Urinary bladder (tissue), 3 donors: ENCODE measurements at regions not wholly inside any gene's neighbourhood (a gene's known extent, or its start where the extent isn't known, plus 50 kb on each side); places are given as distances from the start of the nearest gene placed in this dataset.
"Not testable (repeated sequence)": the region's sequence is repeated elsewhere in the genome, so short reads cannot be mapped to it uniquely, and the experiment has no call there.

ENCODE experiments used
- DNase-seq: peaks from one replicate; pipeline ENCODE4 v3.0.0-alpha.2; 2015; ENCODE audit errors: extremely low spot score
- H3K27ac ChIP-seq: one replicate; pipeline ENCODE4 v1.5.1; 2013; ENCODE audit warnings: low read depth, mild to moderate bottlenecking, moderate library complexity
- H3K36me3 ChIP-seq: one replicate; pipeline ENCODE4 v1.6.1; 2013; ENCODE audit warnings: mild to moderate bottlenecking, moderate library complexity; ENCODE audit not compliant: insufficient read depth
- H3K4me1 ChIP-seq: one replicate; pipeline ENCODE4 v1.6.1; 2013; ENCODE audit warnings: mild to moderate bottlenecking, moderate library complexity; ENCODE audit not compliant: insufficient read depth
- H3K4me3 ChIP-seq: one replicate; pipeline ENCODE4 v1.5.1; 2013; ENCODE audit warnings: low read depth, low read length
- WGBS: extraction: QIAGEN DNeasy Blood & Tissue Kit; methylation state at CpG from one replicate; pipeline ENCODE4 v1.1.7; 2013; 5-methylcytosine and 5-hydroxymethylcytosine counted together
- donor health status: healthy with polysubstance abuse.
- donor health status: healthy.

DNA sequence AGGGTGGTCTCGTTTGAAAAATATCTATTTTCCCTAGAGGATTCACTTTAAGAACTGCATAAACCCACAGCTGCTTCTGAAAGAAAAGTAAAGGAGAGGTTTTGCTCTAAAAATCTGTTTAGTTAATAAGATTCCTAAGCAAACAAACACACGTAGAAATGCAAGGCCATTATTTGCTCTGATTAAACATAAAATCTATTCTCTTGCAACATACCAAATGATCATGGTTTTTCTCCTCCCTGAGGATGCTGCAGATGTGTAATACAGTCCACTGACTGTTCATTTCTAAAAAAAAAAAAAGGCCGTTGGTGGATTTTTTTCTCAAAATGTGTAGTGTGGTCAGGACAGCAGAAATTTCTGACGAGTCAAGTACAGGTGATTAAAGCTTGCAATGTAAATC, 98.6 kb downstream of the BUB3 start:
- no peaks in the 10 kb centered on the region for H3K4me1 ChIP-seq

DNA sequence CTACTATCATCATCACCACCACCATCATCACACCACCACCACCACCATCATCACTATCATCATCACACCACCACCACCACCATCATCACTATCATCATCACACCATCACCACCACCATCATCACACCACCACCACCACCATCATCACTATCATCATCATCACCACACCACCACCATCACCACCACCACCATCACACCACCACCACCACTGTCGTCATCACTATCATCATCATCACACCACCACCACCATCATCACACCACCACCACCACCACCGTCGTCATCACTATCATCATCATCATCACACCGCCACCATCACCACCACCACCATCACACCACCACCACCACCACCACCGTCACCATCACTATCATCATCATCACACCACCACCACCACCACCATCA, 100.1 kb downstream of the BUB3 start:
- H3K36me3 ChIP-seq, H3K4me1 ChIP-seq, H3K4me3 ChIP-seq, H3K27ac ChIP-seq, DNase-seq: not testable (repeated sequence)
- WGBS, result 91% methylated on average over 5 of the region's 5 CpGs

More for the DNA sequence above, 98.6 kb downstream of the BUB3 start:
- Histone ChIP-seq H3K36me3 (no peaks in the 10 kb centered on the region), H3K27ac (no peak overlapping the region), H3K4me3 (no peak overlapping the region)
- 65% methylated on average over 4 of the region's 4 CpGs for WGBS
- DNase-seq, result no peak

GRCh38 chr10:123257904-123258456, 103.8 kb downstream of the BUB3 start:
- WGBS, result 90% methylated on average over 13 of the region's 13 CpGs
- DNase-seq, result no peak
- Histone ChIP-seq H3K27ac (no peak overlapping the region), H3K36me3 (no peaks in the 10 kb centered on the region), H3K4me3 (no peak overlapping the region), H3K4me1 (no peaks in the 10 kb centered on the region)

DNA sequence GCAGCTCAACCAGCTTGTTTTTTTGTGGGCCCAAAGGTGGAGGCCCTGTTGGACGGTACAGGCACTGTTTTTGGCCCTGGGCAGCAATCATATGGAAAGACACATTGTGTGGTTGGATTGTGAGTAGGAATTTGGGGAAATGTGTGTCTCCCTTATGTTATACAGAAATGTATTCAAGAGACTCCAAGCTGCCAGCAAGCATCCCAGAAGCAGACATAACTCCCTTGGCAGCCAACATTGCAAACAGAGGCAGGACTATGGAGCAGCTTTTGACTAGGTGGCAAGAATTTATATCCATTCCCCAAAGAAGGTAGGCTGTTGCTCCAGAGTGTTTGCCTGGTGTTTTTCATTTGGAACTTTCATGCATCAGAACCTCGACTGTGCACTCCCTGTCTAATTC, 104.9 kb downstream of the BUB3 start:
- H3K27ac ChIP-seq, result no peak overlapping the region
- 71% methylated on average over 2 of the region's 2 CpGs for WGBS
- no peaks in the 10 kb centered on the region for H3K4me1 ChIP-seq
- DNase-seq, result no peak
- no peak overlapping the region for H3K4me3 ChIP-seq
- no peaks in the 10 kb centered on the region for H3K36me3 ChIP-seq

GRCh38 chr10:123259791-123260190, 105.6 kb downstream of the BUB3 start:
- H3K4me1 ChIP-seq, result no peaks in the 10 kb centered on the region
- H3K4me3 ChIP-seq, result no peak overlapping the region
- 29% methylated on average over 11 of the region's 11 CpGs for WGBS
- no peak for DNase-seq
- H3K27ac ChIP-seq, result no peak overlapping the region
- H3K36me3 ChIP-seq, result no peaks in the 10 kb centered on the region

DNA sequence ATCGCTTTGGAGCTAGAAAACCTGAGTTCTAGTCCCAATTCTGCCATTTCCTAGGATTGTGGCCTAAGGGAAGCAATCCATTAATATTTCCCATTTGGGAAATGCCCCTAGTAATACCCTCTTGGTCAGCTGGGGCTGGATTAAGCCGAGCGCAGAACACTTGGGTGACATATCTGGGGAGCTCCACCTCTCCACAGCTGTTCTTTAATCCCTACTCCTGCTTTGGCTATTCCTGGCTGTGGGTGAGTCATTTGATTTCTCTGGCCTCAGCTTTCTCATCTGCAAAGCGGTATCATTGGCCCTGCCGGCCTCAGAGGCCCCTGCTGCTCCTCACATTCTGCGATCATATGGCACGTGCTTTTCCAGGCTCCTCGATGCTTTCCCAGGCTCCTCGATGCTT, 108.3 kb downstream of the BUB3 start:
- 90% methylated on average over 9 of the region's 9 CpGs for WGBS
- Histone ChIP-seq H3K27ac (no peak overlapping the region), H3K4me1 (no peaks in the 10 kb centered on the region), H3K4me3 (no peak overlapping the region), H3K36me3 (no peaks in the 10 kb centered on the region)
- DNase-seq, result no peak

GRCh38 chr10:123266971-123267370, 112.8 kb downstream of the BUB3 start:
- DNase-seq, result no peak
- Histone ChIP-seq H3K4me1 (no peaks in the 10 kb centered on the region), H3K36me3 (no peaks in the 10 kb centered on the region), H3K4me3 (no peak overlapping the region), H3K27ac (no peak overlapping the region)
- WGBS, result 81% methylated on average over 1 of the region's 1 CpG

DNA sequence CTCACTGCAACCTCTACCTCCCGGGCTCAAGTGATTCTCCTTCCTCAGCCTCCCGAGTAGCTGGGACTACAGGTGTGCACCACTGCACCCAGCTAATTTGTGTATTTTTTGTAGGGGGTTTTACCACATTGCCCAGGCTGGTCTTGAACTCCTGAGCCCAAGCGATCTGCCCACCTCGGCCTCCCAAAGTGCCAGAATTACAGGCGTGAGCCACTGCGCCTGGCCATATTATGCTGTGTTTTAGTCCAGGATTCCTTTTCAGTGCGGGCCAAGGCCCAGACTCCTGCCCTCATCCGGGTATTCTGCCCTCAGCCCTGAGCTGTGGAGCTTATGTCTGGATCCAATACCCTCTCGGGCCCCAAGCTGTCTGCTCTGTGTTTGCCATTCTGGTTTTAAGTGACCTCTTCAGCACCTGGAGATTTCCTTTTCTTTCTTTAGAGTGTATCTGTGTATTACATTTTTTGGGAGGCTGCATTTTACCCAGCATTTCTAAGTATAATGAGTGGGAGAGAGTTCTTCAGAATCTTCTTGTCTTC, 114.9 kb downstream of the BUB3 start:
- Histone ChIP-seq H3K4me1 (no peaks in the 10 kb centered on the region), H3K36me3 (no peaks in the 10 kb centered on the region), H3K4me3 (no peak overlapping the region), H3K27ac (no peak overlapping the region)
- DNase-seq, result no peak
- 92% methylated on average over 9 of the region's 9 CpGs for WGBS

GRCh38 chr10:123269675-123270074, 115.5 kb downstream of the BUB3 start:
- WGBS, result 72% methylated on average over 2 of the region's 2 CpGs
- no peaks in the 10 kb centered on the region for H3K4me1 ChIP-seq
- no peak overlapping the region for H3K27ac ChIP-seq
- DNase-seq, result no peak
- H3K4me3 ChIP-seq, result no peak overlapping the region
- no peaks in the 10 kb centered on the region for H3K36me3 ChIP-seq

DNA sequence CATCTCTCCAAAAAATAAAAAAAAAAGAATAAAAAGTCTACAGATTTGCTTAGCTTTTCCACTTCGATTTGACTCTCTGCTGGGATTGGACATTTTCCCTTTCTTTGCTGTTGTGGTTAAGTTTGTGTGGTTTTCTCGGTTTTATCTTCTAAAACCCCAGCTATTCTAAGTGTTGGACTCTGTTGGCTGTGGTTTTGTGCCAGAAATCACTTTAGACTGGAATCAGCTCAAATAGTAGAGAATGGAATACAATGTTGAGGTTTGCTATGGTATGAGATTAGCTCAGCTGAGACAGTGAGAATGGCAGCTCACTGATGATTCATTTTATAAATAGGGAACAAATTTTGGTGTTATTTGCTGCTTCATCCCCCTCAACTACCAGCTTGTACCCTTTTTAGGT, 116.0 kb downstream of the BUB3 start:
- H3K4me1 ChIP-seq, result no peaks in the 10 kb centered on the region
- H3K36me3 ChIP-seq, result no peaks in the 10 kb centered on the region
- H3K4me3 ChIP-seq, result no peak overlapping the region
- no peak for DNase-seq
- WGBS, result 83% methylated on average over 2 of the region's 2 CpGs
- H3K27ac ChIP-seq, result no peak overlapping the region

DNA sequence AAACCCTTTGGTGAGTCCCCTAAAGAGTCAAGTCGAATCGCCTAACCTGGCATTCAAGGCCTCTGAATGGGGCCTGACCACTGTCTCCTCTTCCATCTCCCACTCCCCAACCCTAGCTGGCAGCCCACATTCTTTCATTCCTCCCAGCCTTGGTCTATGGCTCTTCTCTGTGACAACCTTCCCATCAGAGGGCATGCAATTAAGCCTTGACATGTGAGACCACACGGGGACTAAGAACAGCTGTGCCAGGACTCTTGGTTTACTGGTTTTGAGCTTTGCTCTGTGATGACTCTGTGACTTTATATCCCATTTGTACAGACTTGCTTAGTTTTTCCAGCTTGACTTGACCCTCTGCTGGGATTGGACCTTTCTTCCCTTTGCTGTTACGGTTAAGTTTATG, 116.6 kb downstream of the BUB3 start:
- no peak for DNase-seq
- 94% methylated on average over 4 of the region's 4 CpGs for WGBS
- Histone ChIP-seq H3K4me1 (no peaks in the 10 kb centered on the region), H3K4me3 (no peak overlapping the region), H3K27ac (no peak overlapping the region), H3K36me3 (no peaks in the 10 kb centered on the region)

- WGBS, result 88% methylated on average over 4 of the region's 4 CpGs
- DNase-seq, result no peak
- H3K36me3 ChIP-seq, result no peaks in the 10 kb centered on the region
- H3K4me3 ChIP-seq, result no peak overlapping the region
- no peak overlapping the region for H3K27ac ChIP-seq
- no peaks in the 10 kb centered on the region for H3K4me1 ChIP-seq
These were observed 118.0 kb downstream of the BUB3 start for GRCh38 chr10:123272171-123272570.

GRCh38 chr10:123274306-123275135, 120.3 kb downstream of the BUB3 start:
- WGBS, result 23% methylated on average over 32 of the region's 32 CpGs
- Histone ChIP-seq H3K4me3 (no peak overlapping the region), H3K36me3 (no peaks in the 10 kb centered on the region), H3K27ac (no peak overlapping the region), H3K4me1 (no peaks in the 10 kb centered on the region)
- no peak for DNase-seq

DNA sequence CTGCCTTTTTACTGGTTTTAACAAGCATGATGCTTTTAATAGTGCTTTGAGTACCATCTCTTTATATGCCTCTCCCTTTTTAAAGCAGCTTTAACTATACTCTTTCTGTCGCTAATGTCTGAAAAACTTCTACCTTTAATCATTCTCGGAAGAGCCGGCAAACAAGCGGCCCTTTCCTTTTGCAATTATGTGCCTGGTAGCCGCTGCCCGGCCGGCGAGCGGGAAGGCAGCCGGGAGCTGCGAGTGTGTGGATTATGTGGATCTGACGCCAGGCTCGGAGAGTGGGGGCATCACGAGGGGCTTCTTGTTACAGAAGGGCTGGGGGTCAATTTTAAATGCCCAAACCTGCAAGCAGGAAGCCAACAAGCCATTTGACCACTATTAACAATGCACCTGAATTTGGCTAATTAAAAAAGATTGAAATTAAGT, 120.9 kb downstream of the BUB3 start:
- Histone ChIP-seq H3K4me3 (no peak overlapping the region), H3K27ac (no peak overlapping the region), H3K4me1 (no peaks in the 10 kb centered on the region), H3K36me3 (no peaks in the 10 kb centered on the region)
- WGBS, result 10% methylated on average over 14 of the region's 14 CpGs
- DNase-seq, result no peak
